Coronary artery (tissue), 2 donors: ENCODE measurements at regions not wholly inside any gene's neighbourhood (a gene's known extent, or its start where the extent isn't known, plus 50 kb on each side); places are given as distances from the start of the nearest gene placed in this dataset.

Experiments used
- DNase-seq: peaks from one replicate; pipeline ENCODE4 v3.0.0-alpha.2; 2017; ENCODE audit warnings: low spot score
- H3K27ac ChIP-seq, 2 donors: fragments of 200-600 bp; sonication (generic); one replicate each; pipeline ENCODE4 v1.5.1; 2016 to 2019
- H3K4me3 ChIP-seq: fragments of 200-600 bp; sonication (generic); 2 replicates; pipeline ENCODE4 v1.5.1; 2016; ENCODE audit warnings: mild to moderate bottlenecking, moderate library complexity
- CTCF ChIP-seq: fragments of 200-600 bp; sonication (generic); IDR thresholded peaks from one replicate; pipeline ENCODE4 v1.5.1; 2019; ENCODE audit warnings: antibody characterized with exemption

- TF ChIP-seq CTCF: no peak
- H3K4me3 ChIP-seq: no peak overlapping the region
- no peak for DNase-seq
- H3K27ac ChIP-seq: no peak overlapping the region
Observed at GRCh38 chr4:153927451-153927850, 138.6 kb upstream of the SFRP2 start.

GRCh38 chr4:153922148-153922547, 133.3 kb upstream of the SFRP2 start:
- Histone ChIP-seq H3K4me3 (no peak overlapping the region), H3K27ac (no peak overlapping the region)
- DNase-seq: no peak
- TF ChIP-seq CTCF: no peak

- no peak for TF ChIP-seq CTCF
- Histone ChIP-seq H3K4me3 (no peak overlapping the region), H3K27ac (no peak overlapping the region)
- no peak for DNase-seq
Observed at GRCh38 chr4:153919667-153920066, 130.8 kb upstream of the SFRP2 start.

GRCh38 chr4:153916273-153916755, 127.4 kb upstream of the SFRP2 start:
- TF ChIP-seq CTCF: no peak

GRCh38 chr4:153912301-153912700, 123.4 kb upstream of the SFRP2 start:
- no peak for DNase-seq
- H3K27ac ChIP-seq: no peak overlapping the region
- no peak for TF ChIP-seq CTCF
- no peak overlapping the region for H3K4me3 ChIP-seq

More at GRCh38 chr4:153916273-153916755, 127.4 kb upstream of the SFRP2 start:
- H3K4me3 ChIP-seq: no peak overlapping the region
- DNase-seq: no peak
- no peak overlapping the region for H3K27ac ChIP-seq

GRCh38 chr4:153909672-153910071, 120.8 kb upstream of the SFRP2 start:
- Histone ChIP-seq H3K27ac (no peak overlapping the region), H3K4me3 (no peak overlapping the region)
- no peak for TF ChIP-seq CTCF
- DNase-seq: no peak

GRCh38 chr4:153906231-153906630, 117.3 kb upstream of the SFRP2 start:
- no peak for DNase-seq
- no peak for TF ChIP-seq CTCF
- no peak overlapping the region for H3K4me3 ChIP-seq
- H3K27ac ChIP-seq: no peak overlapping the region
